ENCODE measurements at regions not wholly inside any gene's neighbourhood (a gene's known extent, or its start where the extent isn't known, plus 50 kb on each side); places are given as distances from the start of the nearest gene placed in this dataset.

GRCh38 chr15:59936741-59937140, 67.4 kb upstream of the FOXB1 start:
- intact Hi-C loops (cut with micrococcal nuclease) = no loop called here
- H3K36me3 ChIP-seq (ENCODE audit: control insufficient read depth in 2 of 2, extremely low read depth in 1 of 2, insufficient read depth in 2 of 2, low read length in 2 of 2) = no peaks in the 10 kb centered on the region
- DNase-seq (ENCODE audit: low read depth, low spot score) (no peak), FAIRE-seq (no peak)
- H3K79me2 ChIP-seq (ENCODE audit: control insufficient read depth, insufficient read depth, low read length) = no peaks in the 10 kb centered on the region
- no peaks in the 10 kb centered on the region for H4K20me1 ChIP-seq (replicated peaks; ENCODE audit: control insufficient read depth, extremely low read depth, insufficient read depth, low read length)
- BruUV-seq (replicated peaks) = no TSS peak
- no peak overlapping the region for H3K4me3 ChIP-seq (replicated peaks in 1 of 3; ENCODE audit: insufficient read depth in 1 of 3, low read depth in 1 of 3, low read length in 3 of 3)
- no peak overlapping the region for H3K27ac ChIP-seq (ENCODE audit: insufficient read depth, low read depth, low read length)
- ChIA-PET CTCF (no interaction called here), POLR2A (no interaction called here)
- no peak overlapping the region for H3K9ac ChIP-seq (replicated peaks; ENCODE audit: extremely low read depth, insufficient read depth, low read length)
- no peak for TF ChIP-seq FOS (IDR thresholded peaks at IDR 0.05; ENCODE audit: borderline replicate concordance, insufficient read depth, low read length)
- TF ChIP-seq EZH2 (IDR thresholded peaks at IDR 0.05; ENCODE audit: borderline replicate concordance, low read depth, low read length, severe bottlenecking) = no peak
- H3K4me1 ChIP-seq (ENCODE audit: control insufficient read depth, extremely low read depth, insufficient read depth, low read length) = no peaks in the 10 kb centered on the region
- peaks cover under 1 to 4% of the 10 kb centered on the region in 2 experiments for H3K27me3 ChIP-seq (ENCODE audit: control insufficient read depth in 2 of 2, insufficient read depth in 2 of 2, low read length in 2 of 2)
- no peak overlapping the region for H2AFZ ChIP-seq (ENCODE audit: low read depth, low read length)
- H3K4me2 ChIP-seq (ENCODE audit: insufficient read depth, low read length) = no peak overlapping the region
- dilution Hi-C loops (cut with MboI; ENCODE audit: extremely low pct_ligation_motif_present, low sequenced_read_pairs) = no loop called here
- H3K9me1 ChIP-seq (replicated peaks; ENCODE audit: control insufficient read depth, extremely low read depth, insufficient read depth, low read length) = no peaks in the 10 kb centered on the region
- H3K9me3 ChIP-seq (replicated peaks; ENCODE audit: control insufficient read depth, insufficient read depth, low read length) = no peaks in the 10 kb centered on the region

GRCh38 chr15:59933607-59934006, 70.5 kb upstream of the FOXB1 start:
- Histone ChIP-seq H3K9me1 (replicated peaks; ENCODE audit: control insufficient read depth, extremely low read depth, insufficient read depth, low read length) (no peaks in the 10 kb centered on the region), H2AFZ (ENCODE audit: low read depth, low read length) (no peak overlapping the region), H3K4me2 (ENCODE audit: insufficient read depth, low read length) (no peak overlapping the region), H3K4me3 (replicated peaks in 1 of 3; ENCODE audit: insufficient read depth in 1 of 3, low read depth in 1 of 3, low read length in 3 of 3) (no peak overlapping the region), H3K4me1 (ENCODE audit: control insufficient read depth, extremely low read depth, insufficient read depth, low read length) (no peaks in the 10 kb centered on the region), H4K20me1 (replicated peaks; ENCODE audit: control insufficient read depth, extremely low read depth, insufficient read depth, low read length) (no peaks in the 10 kb centered on the region), H3K9me3 (replicated peaks; ENCODE audit: control insufficient read depth, insufficient read depth, low read length) (no peaks in the 10 kb centered on the region), H3K27ac (ENCODE audit: insufficient read depth, low read depth, low read length) (no peak overlapping the region), H3K9ac (replicated peaks; ENCODE audit: extremely low read depth, insufficient read depth, low read length) (no peak overlapping the region), H3K36me3 (ENCODE audit: control insufficient read depth in 2 of 2, extremely low read depth in 1 of 2, insufficient read depth in 2 of 2, low read length in 2 of 2) (no peaks in the 10 kb centered on the region), H3K79me2 (ENCODE audit: control insufficient read depth, insufficient read depth, low read length) (no peaks in the 10 kb centered on the region), H3K27me3 (ENCODE audit: control insufficient read depth in 2 of 2, insufficient read depth in 2 of 2, low read length in 2 of 2) (peaks cover 2 to 9% of the 10 kb centered on the region in 2 experiments)
- TF ChIP-seq POLR2AphosphoS5 (IDR thresholded peaks at IDR 0.05; ENCODE audit: insufficient read depth, low read depth, low read length) (no peak), CTCF (IDR thresholded peaks at IDR 0.05; ENCODE audit: extremely low read depth in 1 of 2, insufficient read depth in 1 of 2, low read depth in 1 of 2, low read length in 2 of 2) (no peak), FOS (IDR thresholded peaks at IDR 0.05; ENCODE audit: borderline replicate concordance, insufficient read depth, low read length) (no peak), JUN (IDR thresholded peaks at IDR 0.05; ENCODE audit: borderline replicate concordance, insufficient read depth, insufficient read length, low read depth) (no peak)
- FAIRE-seq (no peak), DNase-seq (ENCODE audit: low read depth, low spot score) (no peak)
- ChIA-PET POLR2A (no interaction called here), CTCF (interaction anchor here (0.9 to 1.4 kb wide), 2 partner anchors 9 to 16 kb away, joined by 3 to 4 read pairs; no protein-coding TSS in a partner anchor)
- dilution Hi-C loops (cut with MboI; ENCODE audit: extremely low pct_ligation_motif_present, low sequenced_read_pairs) (no loop called here), intact Hi-C loops (cut with micrococcal nuclease) (no loop called here)
- BruUV-seq (replicated peaks) = no TSS peak

All from endothelial cell of umbilical vein (primary cell).